KMS-11 (cell line): ENCODE measurements at regions not wholly inside any gene's neighbourhood (a gene's known extent, or its start where the extent isn't known, plus 50 kb on each side); places are given as distances from the start of the nearest gene placed in this dataset.

ENCODE experiments used
- H2AFZ ChIP-seq: fragments of 200-600 bp; sonication (generic); 2 replicates; pipeline ENCODE4 v1.6.1; 2016; ENCODE audit warnings: antibody characterized with exemption, mixed run types, low read depth
- H3K27ac ChIP-seq: fragments of 200-600 bp; sonication (generic); 2 replicates; pipeline ENCODE4 v1.6.1; 2016; ENCODE audit warnings: mild to moderate bottlenecking, mixed run types
- H3K27me3 ChIP-seq: fragments of 200-600 bp; sonication (generic); 2 replicates; pipeline ENCODE4 v1.6.1; 2017; ENCODE audit warnings: mild to moderate bottlenecking, low read depth, mixed run types, moderate library complexity; ENCODE audit not compliant: insufficient read depth
- H3K36me3 ChIP-seq: fragments of 200-600 bp; sonication (generic); 2 replicates; pipeline ENCODE4 v1.6.1; 2017; ENCODE audit warnings: mild to moderate bottlenecking, mixed run types; ENCODE audit not compliant: insufficient read depth
- H3K4me1 ChIP-seq: fragments of 200-600 bp; sonication (generic); 2 replicates; pipeline ENCODE4 v1.6.1; 2016; ENCODE audit warnings: mild to moderate bottlenecking, low read depth, mixed run types; ENCODE audit not compliant: poor library complexity, severe bottlenecking
- H3K4me2 ChIP-seq: fragments of 200-600 bp; sonication (generic); 2 replicates; pipeline ENCODE4 v1.7.0; 2016; ENCODE audit warnings: mild to moderate bottlenecking, mixed run types
- H3K4me3 ChIP-seq: fragments of 200-600 bp; sonication (generic); IDR thresholded peaks from 2 replicates; pipeline ENCODE4 v1.6.1; 2017; ENCODE audit warnings: low read depth, low read length, mixed read lengths; ENCODE audit not compliant: insufficient read depth
- H3K79me2 ChIP-seq: fragments of 200-600 bp; sonication (generic); 2 replicates; pipeline ENCODE4 v1.6.1; 2016; ENCODE audit warnings: low read depth, mixed run types; ENCODE audit not compliant: insufficient read depth
- H3K9ac ChIP-seq: fragments of 200-600 bp; sonication (generic); 2 replicates; pipeline ENCODE4 v1.6.1; 2016; ENCODE audit warnings: mild to moderate bottlenecking, mixed run types
- H4K20me1 ChIP-seq: fragments of 200-600 bp; sonication (generic); 2 replicates; pipeline ENCODE4 v1.6.1; 2016; ENCODE audit warnings: mild to moderate bottlenecking, mixed run types; ENCODE audit not compliant: insufficient read depth
- CTCF ChIP-seq: fragments of 200-600 bp; sonication (generic); conservative IDR thresholded peaks from 2 replicates; pipeline ENCODE4 v1.6.1; 2017; ENCODE audit warnings: low read depth, mild to moderate bottlenecking, antibody characterized with exemption, low read length, moderate library complexity, mixed read lengths

GRCh38 chr5:174246743-174247142 lies 201.2 kb downstream of the NSG2 start:
- Histone ChIP-seq H3K36me3 (no peaks in the 10 kb centered on the region), H3K4me2 (no peak overlapping the region), H3K27ac (no peak overlapping the region), H3K9ac (no peak overlapping the region), H3K79me2 (no peaks in the 10 kb centered on the region), H2AFZ (no peak overlapping the region), H3K4me3 (no peak overlapping the region), H4K20me1 (no peaks in the 10 kb centered on the region), H3K4me1 (no peaks in the 10 kb centered on the region), H3K27me3 (no peaks in the 10 kb centered on the region)
- TF ChIP-seq CTCF: no peak

- Histone ChIP-seq H2AFZ (no peak overlapping the region), H4K20me1 (no peaks in the 10 kb centered on the region), H3K27ac (no peak overlapping the region), H3K4me3 (no peak overlapping the region), H3K4me1 (no peaks in the 10 kb centered on the region), H3K4me2 (no peak overlapping the region), H3K9ac (no peak overlapping the region), H3K27me3 (no peaks in the 10 kb centered on the region), H3K79me2 (no peaks in the 10 kb centered on the region), H3K36me3 (no peaks in the 10 kb centered on the region)
- TF ChIP-seq CTCF: no peak
Observed at GRCh38 chr5:174247301-174247700, 201.8 kb downstream of the NSG2 start.

- Histone ChIP-seq H3K4me1 (no peaks in the 10 kb centered on the region), H3K27me3 (no peaks in the 10 kb centered on the region)
- no peak for TF ChIP-seq CTCF
Observed at GRCh38 chr5:174251305-174252000, 205.9 kb downstream of the NSG2 start.

DNA sequence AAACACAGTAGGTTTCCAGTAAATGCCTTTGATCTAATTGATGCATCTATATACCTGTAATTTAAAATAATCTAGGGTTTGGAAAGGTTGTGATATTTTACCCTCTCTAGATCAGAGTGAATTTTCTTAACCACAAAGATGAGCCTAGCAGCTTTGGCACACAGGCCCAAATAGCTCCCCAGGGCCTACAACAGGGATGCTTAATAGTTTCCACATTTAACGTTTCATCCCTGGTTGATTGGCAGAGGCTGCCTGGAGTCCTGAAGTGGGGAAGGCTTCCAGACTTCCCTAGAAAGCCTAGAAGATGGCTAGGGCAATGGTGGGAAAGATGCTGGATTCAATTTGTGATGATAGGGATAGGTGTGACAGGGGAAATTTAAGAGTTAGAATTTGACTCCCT lies 206.6 kb downstream of the NSG2 start:
- no peaks in the 10 kb centered on the region for H3K79me2 ChIP-seq
- H2AFZ ChIP-seq: no peak overlapping the region
- no peak overlapping the region for H3K4me3 ChIP-seq
- no peak overlapping the region for H3K4me2 ChIP-seq
- H3K4me1 ChIP-seq: no peaks in the 10 kb centered on the region
- H3K36me3 ChIP-seq: no peaks in the 10 kb centered on the region
- no peaks in the 10 kb centered on the region for H4K20me1 ChIP-seq
- no peaks in the 10 kb centered on the region for H3K27me3 ChIP-seq
- no peak overlapping the region for H3K27ac ChIP-seq
- H3K9ac ChIP-seq: no peak overlapping the region
- no peak for TF ChIP-seq CTCF

More at GRCh38 chr5:174251305-174252000, 205.9 kb downstream of the NSG2 start:
- Histone ChIP-seq H3K79me2 (no peaks in the 10 kb centered on the region), H3K4me3 (no peak overlapping the region), H2AFZ (no peak overlapping the region), H3K4me2 (no peak overlapping the region), H3K27ac (no peak overlapping the region), H3K36me3 (no peaks in the 10 kb centered on the region), H4K20me1 (no peaks in the 10 kb centered on the region), H3K9ac (no peak overlapping the region)
